Prostate gland (tissue), 2 donors: ENCODE measurements at regions not wholly inside any gene's neighbourhood (a gene's known extent, or its start where the extent isn't known, plus 50 kb on each side); places are given as distances from the start of the nearest gene placed in this dataset.

Source experiments
- POLR2A ChIP-seq: fragments of 450-650 bp; IDR thresholded peaks from one replicate; pipeline ENCODE4 v1.6.1; 2016; ENCODE audit warnings: antibody characterized with exemption, mild to moderate bottlenecking
- POLR2AphosphoS5 ChIP-seq: sonication (generic); formaldehyde crosslinking; IDR thresholded peaks from one replicate; pipeline ENCODE4 v1.6.1; 2017; ENCODE audit warnings: antibody characterized with exemption
- TF ChIP-seq, protein P1 (sequence below), 4 experiments: fragments of 200-600 bp in 2 of 4; fragments of 450-650 bp in 2 of 4; sonication (generic) in 2 of 4; IDR thresholded peaks; 1 replicate in 3 of 4; 2 replicates in 1 of 4; pipeline ENCODE4 v1.5.1; 2016 to 2019; ENCODE audit warnings: antibody characterized with exemption in 4 of 4, mild to moderate bottlenecking in 2 of 4, moderate library complexity in 2 of 4

DNA sequence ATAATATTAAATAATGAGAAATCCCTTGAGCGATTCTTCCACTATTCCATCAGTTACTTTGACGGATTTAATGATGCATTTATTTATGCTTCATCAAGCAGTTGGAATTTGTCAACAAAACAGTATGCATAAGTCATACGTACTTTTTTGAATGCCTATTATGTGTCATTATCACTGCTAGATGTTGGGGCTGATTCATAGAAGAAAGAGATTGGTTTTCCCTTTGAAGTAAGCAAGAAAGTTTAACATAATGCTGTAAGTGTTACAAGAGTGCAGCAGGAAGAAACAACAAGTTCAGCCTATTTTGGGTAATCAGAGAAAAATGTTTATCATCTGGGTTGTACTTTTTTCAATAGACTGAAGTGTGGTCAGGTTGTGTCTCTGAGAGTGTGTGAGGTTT lies 121.2 kb upstream of the RANBP3L start:
- TF ChIP-seq, protein P1, sequence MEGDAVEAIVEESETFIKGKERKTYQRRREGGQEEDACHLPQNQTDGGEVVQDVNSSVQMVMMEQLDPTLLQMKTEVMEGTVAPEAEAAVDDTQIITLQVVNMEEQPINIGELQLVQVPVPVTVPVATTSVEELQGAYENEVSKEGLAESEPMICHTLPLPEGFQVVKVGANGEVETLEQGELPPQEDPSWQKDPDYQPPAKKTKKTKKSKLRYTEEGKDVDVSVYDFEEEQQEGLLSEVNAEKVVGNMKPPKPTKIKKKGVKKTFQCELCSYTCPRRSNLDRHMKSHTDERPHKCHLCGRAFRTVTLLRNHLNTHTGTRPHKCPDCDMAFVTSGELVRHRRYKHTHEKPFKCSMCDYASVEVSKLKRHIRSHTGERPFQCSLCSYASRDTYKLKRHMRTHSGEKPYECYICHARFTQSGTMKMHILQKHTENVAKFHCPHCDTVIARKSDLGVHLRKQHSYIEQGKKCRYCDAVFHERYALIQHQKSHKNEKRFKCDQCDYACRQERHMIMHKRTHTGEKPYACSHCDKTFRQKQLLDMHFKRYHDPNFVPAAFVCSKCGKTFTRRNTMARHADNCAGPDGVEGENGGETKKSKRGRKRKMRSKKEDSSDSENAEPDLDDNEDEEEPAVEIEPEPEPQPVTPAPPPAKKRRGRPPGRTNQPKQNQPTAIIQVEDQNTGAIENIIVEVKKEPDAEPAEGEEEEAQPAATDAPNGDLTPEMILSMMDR (IDR thresholded peaks at IDR 0.05): no peak
- TF ChIP-seq POLR2A: no peak
- no peak for TF ChIP-seq POLR2AphosphoS5
